Small intestine (tissue), 7 donors: ENCODE measurements at regions not wholly inside any gene's neighbourhood (a gene's known extent, or its start where the extent isn't known, plus 50 kb on each side); places are given as distances from the start of the nearest gene placed in this dataset.

Experiments
- DNase-seq, 2 donors: peaks; one replicate each; pipeline versions ENCODE4 v3.0.0 to v3.0.0-alpha.2; 2013
- FAIRE-seq: peaks from 2 replicates; lab custom pipeline; 2012; peaks lifted over from hg19 to GRCh38; lab: Jason Lieb, UNC
- H3K27ac ChIP-seq, 3 donors: one replicate each; pipeline ENCODE4 v1.5.1; 2013; ENCODE audit warnings: low read length in 2 of 3, mild to moderate bottlenecking in 2 of 3, control low read depth in 1 of 3, inconsistent platforms in 1 of 3, low read depth in 1 of 3, moderate library complexity in 1 of 3
- H3K27me3 ChIP-seq, 3 donors: one replicate each; pipeline ENCODE4 v1.6.1; 2013; ENCODE audit warnings: low read length in 3 of 3, inconsistent platforms in 1 of 3; ENCODE audit not compliant: control insufficient read depth in 3 of 3, insufficient read depth in 3 of 3
- H3K36me3 ChIP-seq, 3 donors: one replicate each; pipeline ENCODE4 v1.6.1; 2013; ENCODE audit warnings: low read length in 3 of 3, inconsistent platforms in 1 of 3, low read depth in 1 of 3, mild to moderate bottlenecking in 1 of 3, moderate library complexity in 1 of 3; ENCODE audit not compliant: control insufficient read depth in 3 of 3, insufficient read depth in 2 of 3
- H3K4me1 ChIP-seq, 3 donors: one replicate each; pipeline ENCODE4 v1.6.1; 2013; ENCODE audit warnings: low read length in 2 of 3, inconsistent platforms in 1 of 3, low read depth in 1 of 3, mild to moderate bottlenecking in 1 of 3, moderate library complexity in 1 of 3; ENCODE audit not compliant: control insufficient read depth in 3 of 3, insufficient read depth in 2 of 3
- H3K4me3 ChIP-seq, 3 donors: one replicate each; pipeline ENCODE4 v1.5.1; 2013; ENCODE audit warnings: low read length in 3 of 3, control low read depth in 1 of 3, inconsistent platforms in 1 of 3, low read depth in 1 of 3, mild to moderate bottlenecking in 1 of 3, moderate library complexity in 1 of 3
- H3K9me3 ChIP-seq, 2 donors: one replicate each; pipeline ENCODE4 v1.6.1; 2013; ENCODE audit warnings: low read depth in 1 of 2, low read length in 1 of 2; ENCODE audit not compliant: control insufficient read depth in 2 of 2, insufficient read depth in 1 of 2
- WGBS, 3 donors: extraction: QIAGEN DNeasy Blood & Tissue Kit; methylation state at CpG; one replicate each; pipeline ENCODE4 v1.1.7; 2013; 5-methylcytosine and 5-hydroxymethylcytosine counted together
- donor health status: healthy with polysubstance abuse.
- donor health status: control.
- donor health status: control.
- donor health status: Bipolar disorder and iron deficiency.
- donor health status: healthy.

DNA sequence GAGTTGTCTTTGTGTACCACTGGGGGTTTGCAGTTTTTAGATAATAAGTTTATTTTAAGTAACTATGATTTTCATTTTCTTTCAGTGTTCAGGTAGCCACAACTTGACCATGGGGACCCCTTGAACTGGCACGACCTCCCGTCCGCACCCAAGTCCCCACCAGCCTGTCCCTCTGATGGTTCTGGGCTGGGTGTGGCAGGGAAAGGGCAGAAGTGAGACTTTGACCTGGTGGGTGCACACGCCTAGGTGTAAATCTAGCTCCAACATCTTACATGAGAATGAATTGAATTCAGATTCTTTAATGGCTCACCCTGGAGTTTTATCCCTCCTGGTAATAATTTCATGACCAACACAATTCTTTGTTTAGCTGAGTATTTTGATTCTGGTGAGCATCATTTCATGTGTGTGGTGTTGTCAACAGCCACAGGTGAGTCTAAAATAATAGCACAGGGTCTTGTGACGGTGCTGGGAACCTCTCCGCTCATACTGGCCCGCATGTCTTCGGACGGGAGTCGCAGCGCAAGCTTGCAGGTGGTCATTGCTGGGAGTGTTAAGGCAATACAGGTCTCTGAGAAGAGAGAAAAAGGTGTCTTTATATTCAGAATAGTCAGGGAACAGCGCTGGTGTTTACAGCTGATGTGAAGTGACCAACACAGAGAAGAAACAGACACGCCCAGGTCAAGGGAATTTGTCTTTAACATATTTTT, 50.8 kb upstream of the POFUT2 start:
- H3K27ac ChIP-seq, result peak overlapping the region in 1 of 3 donors; percentile 8
- 62 to 75% (median 71%) methylated on average over 13 of the region's 13 CpGs for WGBS, 3 donors

DNA sequence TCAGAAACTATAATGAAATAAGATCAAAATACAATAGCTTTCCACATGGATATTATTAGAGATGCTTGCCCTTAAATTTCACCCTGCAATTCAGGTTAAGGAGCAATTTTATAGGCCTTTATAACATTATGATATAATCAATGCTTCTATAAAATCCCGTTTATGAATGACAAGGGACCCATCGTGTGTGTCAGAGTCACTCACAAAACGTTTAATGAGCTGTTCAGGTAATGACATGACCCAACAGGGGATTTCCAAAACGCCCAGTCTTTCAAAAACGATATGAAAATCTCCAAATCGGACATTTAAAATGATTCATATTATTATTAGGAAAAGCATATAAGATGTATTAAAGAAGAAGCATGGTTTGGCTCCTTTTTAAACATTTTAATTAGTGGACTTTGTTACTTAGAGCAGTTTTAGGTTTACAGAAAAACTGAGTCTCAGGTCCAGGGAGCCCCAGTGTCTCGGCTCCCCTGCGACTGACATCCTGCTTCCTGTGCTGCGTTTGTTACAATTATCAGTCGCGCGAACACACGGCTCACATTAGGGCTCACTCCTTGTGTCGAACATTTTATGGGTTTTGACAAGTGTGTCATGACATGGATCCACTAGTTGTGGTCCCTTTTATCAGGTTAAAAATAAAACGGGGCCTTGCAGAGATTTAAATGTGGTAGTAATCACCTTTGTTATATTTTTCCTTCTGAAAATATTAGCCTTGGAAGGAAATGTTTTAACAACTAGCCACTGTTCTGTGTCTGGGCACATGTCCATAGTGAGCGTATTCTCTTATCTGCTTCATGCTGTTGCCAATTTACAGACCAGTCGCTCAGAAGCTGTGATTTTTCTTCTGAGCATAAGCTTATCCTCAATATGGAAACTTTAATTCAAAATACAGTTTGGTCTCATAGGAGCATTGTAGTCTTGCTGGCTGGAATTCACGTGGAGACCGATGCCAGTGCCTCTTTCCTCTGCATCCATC, 52.0 kb upstream of the POFUT2 start:
- FAIRE-seq (no peak), DNase-seq (no peak)
- 62 to 66% (median 66%) methylated on average over 19 of the region's 19 CpGs for WGBS, 3 donors
- Histone ChIP-seq H3K4me1 (peaks cover 0 to 31% (median 2%) of the 10 kb centered on the region in 3 donors), H3K27me3 (no peaks in the 10 kb centered on the region), H3K4me3 (no peak overlapping the region), H3K9me3 (no peaks in the 10 kb centered on the region), H3K27ac (no peak overlapping the region), H3K36me3 (no peaks in the 10 kb centered on the region)

More for the DNA sequence above, 50.8 kb upstream of the POFUT2 start:
- Histone ChIP-seq H3K36me3 (no peaks in the 10 kb centered on the region), H3K4me1 (peaks cover 0 to 31% (median 2%) of the 10 kb centered on the region in 3 donors), H3K9me3 (no peaks in the 10 kb centered on the region), H3K4me3 (no peak overlapping the region), H3K27me3 (no peaks in the 10 kb centered on the region)
- DNase-seq (peak; percentile 70 to 73), FAIRE-seq (no peak)

DNA sequence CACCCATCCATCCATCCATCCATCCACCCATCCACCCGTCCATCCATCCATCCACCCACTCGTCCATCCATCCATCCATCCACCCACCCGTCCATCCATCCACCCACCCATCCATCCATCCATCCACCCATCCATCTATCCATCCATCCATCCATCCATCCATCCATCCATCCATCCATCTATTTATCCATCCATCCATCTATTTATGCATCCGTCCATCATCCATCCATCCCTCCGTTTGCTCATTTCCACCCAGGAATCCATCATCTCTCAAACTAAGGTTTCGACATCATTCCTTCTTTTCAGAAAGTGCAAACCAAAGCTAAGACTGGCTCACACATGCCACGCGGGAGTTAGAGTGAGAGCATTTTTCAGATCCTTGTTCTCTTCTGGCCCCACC, 52.8 kb upstream of the POFUT2 start:
- Histone ChIP-seq H3K4me1 (peaks cover 0 to 31% (median 2%) of the 10 kb centered on the region in 3 donors), H3K27me3 (no peaks in the 10 kb centered on the region), H3K27ac (no peak overlapping the region), H3K9me3 (no peaks in the 10 kb centered on the region), H3K36me3 (no peaks in the 10 kb centered on the region), H3K4me3 (no peak overlapping the region)
- 92 to 93% (median 92%) methylated on average over 8 of the region's 8 CpGs for WGBS, 3 donors
- no peak for DNase-seq
- FAIRE-seq, result no peak

- no peak overlapping the region for H3K27ac ChIP-seq
- WGBS, 3 donors, result 79 to 86% (median 80%) methylated on average over 8 of the region's 8 CpGs
- no peaks in the 10 kb centered on the region for H3K36me3 ChIP-seq
- no peak for FAIRE-seq
- DNase-seq, result no peak
- H3K4me1 ChIP-seq, result peaks cover 0 to 23% (median 2%) of the 10 kb centered on the region in 3 donors
- no peaks in the 10 kb centered on the region for H3K27me3 ChIP-seq
- no peak overlapping the region for H3K4me3 ChIP-seq
- H3K9me3 ChIP-seq, result no peaks in the 10 kb centered on the region
Measured at GRCh38 chr21:45341261-45341660, 53.6 kb upstream of the POFUT2 start.

GRCh38 chr21:45341779-45342178, 54.1 kb upstream of the POFUT2 start:
- Histone ChIP-seq H3K27me3 (no peaks in the 10 kb centered on the region), H3K9me3 (no peaks in the 10 kb centered on the region), H3K4me1 (peaks cover 0 to 18% (median 2%) of the 10 kb centered on the region in 3 donors), H3K4me3 (no peak overlapping the region), H3K36me3 (no peaks in the 10 kb centered on the region), H3K27ac (no peak overlapping the region)
- DNase-seq (no peak), FAIRE-seq (no peak)
- 50 to 60% (median 50%) methylated on average over 9 of the region's 9 CpGs for WGBS, 3 donors

GRCh38 chr21:45343891-45344290, 56.2 kb upstream of the POFUT2 start:
- WGBS, 3 donors, result 63 to 89% (median 72%) methylated on average over 15 of the region's 15 CpGs
- Histone ChIP-seq H3K9me3 (no peaks in the 10 kb centered on the region), H3K36me3 (no peaks in the 10 kb centered on the region), H3K27ac (no peak overlapping the region), H3K27me3 (peaks cover 0 to 7% (median 0%) of the 10 kb centered on the region in 3 donors), H3K4me1 (no peaks in the 10 kb centered on the region), H3K4me3 (no peak overlapping the region)
- no peak for DNase-seq
- no peak for FAIRE-seq

DNA sequence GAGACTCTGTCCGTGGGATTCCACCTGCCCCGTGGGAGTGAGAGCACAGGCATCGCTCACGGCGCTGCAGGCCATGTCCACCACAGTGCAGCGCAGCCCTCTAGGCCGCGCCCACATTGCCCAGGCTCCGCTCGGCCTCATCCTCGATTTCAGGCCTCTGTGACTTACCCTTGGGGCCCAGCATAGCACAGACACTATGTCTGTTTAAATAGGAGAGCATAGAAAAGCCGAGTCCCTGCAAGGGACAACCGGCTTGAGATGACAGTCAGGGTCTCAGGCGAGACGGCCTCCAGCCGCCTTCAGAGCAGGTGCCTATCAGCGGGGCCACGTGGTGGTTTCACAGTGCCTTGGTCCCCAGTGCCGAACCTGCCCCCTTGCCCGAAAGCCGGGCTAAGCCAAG, 56.9 kb upstream of the POFUT2 start:
- DNase-seq, result no peak
- no peaks in the 10 kb centered on the region for H3K36me3 ChIP-seq
- H3K4me3 ChIP-seq, result no peak overlapping the region
- H3K4me1 ChIP-seq, result peaks cover 0 to 2% (median 2%) of the 10 kb centered on the region in 3 donors
- H3K9me3 ChIP-seq, result no peaks in the 10 kb centered on the region
- 87 to 91% (median 90%) methylated on average over 21 of the region's 21 CpGs for WGBS, 3 donors
- H3K27me3 ChIP-seq, result peaks cover 0 to 7% (median 0%) of the 10 kb centered on the region in 3 donors
- H3K27ac ChIP-seq, result no peak overlapping the region
- no peak for FAIRE-seq

DNA sequence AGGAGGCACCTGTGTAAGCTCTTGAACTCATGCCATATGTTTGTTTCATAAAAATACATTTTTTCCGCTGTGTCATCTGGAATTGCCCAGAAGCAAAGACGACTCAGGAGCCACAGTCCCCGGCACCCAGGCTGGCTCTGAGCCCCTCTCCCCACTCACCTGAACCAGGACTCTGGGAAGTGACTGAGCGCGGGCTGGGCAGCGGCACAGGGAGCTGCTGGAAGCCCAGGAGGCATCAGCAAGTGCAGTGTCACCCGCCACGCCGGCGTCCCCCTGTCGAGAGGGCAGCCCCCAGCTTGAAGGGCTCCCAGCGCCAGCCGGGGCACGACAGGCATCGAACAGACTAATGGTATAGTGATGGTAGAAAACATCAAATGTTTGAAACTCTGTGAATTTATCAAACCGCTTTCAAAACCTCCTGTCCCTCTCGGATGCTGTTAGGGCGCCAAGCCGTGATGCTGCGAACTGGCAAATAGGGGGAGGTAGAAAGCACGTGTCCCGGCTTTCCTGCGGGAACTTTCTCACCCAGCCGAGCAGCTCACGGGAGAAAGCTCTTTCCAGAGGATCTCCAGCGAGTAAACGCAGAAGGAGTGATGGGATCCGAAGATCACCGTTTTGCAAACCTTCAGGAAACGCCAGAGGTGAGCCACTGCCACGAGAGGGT, 57.8 kb upstream of the COL18A1 start:
- Histone ChIP-seq H3K27ac (no peak overlapping the region), H3K27me3 (peaks cover 0 to 7% (median 0%) of the 10 kb centered on the region in 3 donors)

More for the DNA sequence above, 57.8 kb upstream of the COL18A1 start:
- no peak for DNase-seq
- peaks cover 0 to 8% (median 2%) of the 10 kb centered on the region in 3 donors for H3K4me1 ChIP-seq
- no peak for FAIRE-seq
- no peaks in the 10 kb centered on the region for H3K9me3 ChIP-seq
- no peak overlapping the region for H3K4me3 ChIP-seq
- no peaks in the 10 kb centered on the region for H3K36me3 ChIP-seq
- WGBS, 3 donors, result 54 to 67% (median 63%) methylated on average over 31 of the region's 31 CpGs
